ENCODE measurements at regions not wholly inside any gene's neighbourhood (a gene's known extent, or its start where the extent isn't known, plus 50 kb on each side); places are given as distances from the start of the nearest gene placed in this dataset.

DNA sequence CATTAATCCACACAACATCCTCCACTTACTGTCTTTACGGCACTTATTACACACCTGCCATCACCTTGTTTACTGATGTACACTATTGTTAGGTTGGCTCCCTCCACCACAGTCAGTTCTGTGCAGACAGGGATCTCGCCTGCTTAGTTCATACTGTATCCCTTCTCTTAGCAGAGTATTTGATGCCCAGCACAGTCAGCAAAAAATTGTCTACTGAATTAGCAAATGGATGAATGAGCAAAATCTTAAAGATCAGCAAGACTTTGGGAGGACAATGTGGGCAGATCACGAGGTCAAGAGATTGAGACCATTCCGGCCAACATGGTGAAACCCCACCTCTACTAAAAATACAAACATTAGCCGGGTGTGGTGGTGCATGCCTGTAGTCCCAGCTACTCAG, 109.8 kb upstream of the ATXN1 start:
- no peak for TF ChIP-seq POLR2A (IDR thresholded peaks at IDR 0.05)
- TF ChIP-seq, protein P1, sequence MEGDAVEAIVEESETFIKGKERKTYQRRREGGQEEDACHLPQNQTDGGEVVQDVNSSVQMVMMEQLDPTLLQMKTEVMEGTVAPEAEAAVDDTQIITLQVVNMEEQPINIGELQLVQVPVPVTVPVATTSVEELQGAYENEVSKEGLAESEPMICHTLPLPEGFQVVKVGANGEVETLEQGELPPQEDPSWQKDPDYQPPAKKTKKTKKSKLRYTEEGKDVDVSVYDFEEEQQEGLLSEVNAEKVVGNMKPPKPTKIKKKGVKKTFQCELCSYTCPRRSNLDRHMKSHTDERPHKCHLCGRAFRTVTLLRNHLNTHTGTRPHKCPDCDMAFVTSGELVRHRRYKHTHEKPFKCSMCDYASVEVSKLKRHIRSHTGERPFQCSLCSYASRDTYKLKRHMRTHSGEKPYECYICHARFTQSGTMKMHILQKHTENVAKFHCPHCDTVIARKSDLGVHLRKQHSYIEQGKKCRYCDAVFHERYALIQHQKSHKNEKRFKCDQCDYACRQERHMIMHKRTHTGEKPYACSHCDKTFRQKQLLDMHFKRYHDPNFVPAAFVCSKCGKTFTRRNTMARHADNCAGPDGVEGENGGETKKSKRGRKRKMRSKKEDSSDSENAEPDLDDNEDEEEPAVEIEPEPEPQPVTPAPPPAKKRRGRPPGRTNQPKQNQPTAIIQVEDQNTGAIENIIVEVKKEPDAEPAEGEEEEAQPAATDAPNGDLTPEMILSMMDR (IDR thresholded peaks at IDR 0.05), result no peak

Measured in testis (tissue), 2 donors.